IMR-90 (cell line): ENCODE measurements at regions not wholly inside any gene's neighbourhood (a gene's known extent, or its start where the extent isn't known, plus 50 kb on each side); places are given as distances from the start of the nearest gene placed in this dataset.

ENCODE experiments used
- BHLHE40 ChIP-seq: fragments of 150-350 bp; IDR thresholded peaks from 2 replicates; pipeline ENCODE4 v1.6.1; 2016; ENCODE audit warnings: mild to moderate bottlenecking, low read depth, low read length
- CEBPB ChIP-seq: IDR thresholded peaks from 2 replicates; pipeline ENCODE4 v1.6.1; 2012; ENCODE audit warnings: low read depth, low read length, improper control_type of control experiment
- CTCF ChIP-seq: conservative IDR thresholded peaks from 2 replicates; pipeline ENCODE4 v1.5.1; 2012; ENCODE audit warnings: mild to moderate bottlenecking, low read depth, low read length, improper control_type of control experiment
- MAFK ChIP-seq: IDR thresholded peaks from 2 replicates; pipeline ENCODE4 v1.6.1; 2012; ENCODE audit warnings: low read depth, low read length, improper control_type of control experiment
- MXI1 ChIP-seq: IDR thresholded peaks from 2 replicates; pipeline ENCODE4 v1.6.1; 2012; ENCODE audit warnings: low read depth, mild to moderate bottlenecking, low read length, moderate library complexity, borderline replicate concordance
- POLR2A ChIP-seq: IDR thresholded peaks from 2 replicates; pipeline ENCODE4 v1.6.1; 2012; ENCODE audit warnings: mild to moderate bottlenecking, low read depth, low read length
- RAD21 ChIP-seq: IDR thresholded peaks from 2 replicates; pipeline ENCODE4 v1.6.1; 2012; ENCODE audit warnings: low read length, improper control_type of control experiment
- RFX5 ChIP-seq: IDR thresholded peaks from 2 replicates; pipeline ENCODE4 v1.8.0; 2012; ENCODE audit warnings: low read depth, mild to moderate bottlenecking, low read length, moderate library complexity
- SMC3 ChIP-seq: fragments of 150-350 bp; IDR thresholded peaks from 2 replicates; pipeline ENCODE4 v1.6.1; 2016; ENCODE audit warnings: low read depth, mild to moderate bottlenecking, antibody characterized with exemption, low read length, moderate library complexity
- USF2 ChIP-seq: fragments of 150-350 bp; IDR thresholded peaks from 2 replicates; pipeline ENCODE4 v1.6.1; 2017; ENCODE audit warnings: mild to moderate bottlenecking, antibody characterized with exemption, low read length, low read depth

GRCh38 chr5:172564188-172564587, 76.9 kb upstream of the NEURL1B start:
- TF ChIP-seq CTCF (no peak), USF2 (no peak), MXI1 (no peak), SMC3 (no peak), CEBPB (no peak), POLR2A (no peak), RFX5 (no peak), BHLHE40 (no peak), RAD21 (no peak), MAFK (no peak)
